SK-N-MC (cell line): ENCODE measurements at regions not wholly inside any gene's neighbourhood (a gene's known extent, or its start where the extent isn't known, plus 50 kb on each side); places are given as distances from the start of the nearest gene placed in this dataset.

Source experiments
- DNase-seq: peaks from one replicate; pipeline ENCODE4 v3.0.0-alpha.2; 2011; ENCODE audit warnings: low read depth, low spot score
- H3K27ac ChIP-seq: fragments of 200-600 bp; sonication (generic); 2 replicates; pipeline ENCODE4 v1.5.1; 2016; ENCODE audit warnings: mixed run types
- H3K36me3 ChIP-seq: fragments of 200-600 bp; sonication (generic); 2 replicates; pipeline ENCODE4 v1.6.1; 2017; ENCODE audit warnings: antibody characterized with exemption, low read length, mixed read lengths; ENCODE audit not compliant: insufficient read depth
- H3K4me3 ChIP-seq: fragments of 200-600 bp; sonication (generic); 2 replicates; pipeline ENCODE4 v1.5.1; 2016
- H3K9ac ChIP-seq: fragments of 200-600 bp; sonication (generic); 2 replicates; pipeline ENCODE4 v1.8.0; 2017; ENCODE audit warnings: mixed run types, mixed read lengths; ENCODE audit not compliant: insufficient read length
- H3K9me3 ChIP-seq: fragments of 200-600 bp; sonication (generic); 2 replicates; pipeline ENCODE4 v1.6.1; 2017; ENCODE audit warnings: low read depth, mild to moderate bottlenecking, antibody characterized with exemption, low read length, moderate library complexity, mixed read lengths
- EZH2 ChIP-seq: fragments of 200-600 bp; sonication (generic); IDR thresholded peaks from one replicate; pipeline ENCODE4 v1.6.1; 2017; ENCODE audit warnings: antibody characterized with exemption
- FOXP2 ChIP-seq: optimal IDR thresholded peaks from 2 replicates; pipeline ENCODE3; 2011; ENCODE audit warnings: mild to moderate bottlenecking, moderate library complexity; ENCODE audit not compliant: insufficient read depth; ENCODE audit errors: extremely low read length, control extremely low read depth
- POLR2AphosphoS5 ChIP-seq: IDR thresholded peaks from 2 replicates; pipeline ENCODE4 v1.6.1; 2012; ENCODE audit warnings: mild to moderate bottlenecking, low read depth, low read length, borderline replicate concordance

GRCh38 chr2:121071034-121071504 lies 213.9 kb downstream of the TFCP2L1 start:
- no peak for DNase-seq
- TF ChIP-seq FOXP2 (no peak), EZH2 (no peak), POLR2AphosphoS5 (no peak)
- H3K9ac ChIP-seq = no peak overlapping the region

GRCh38 chr2:121072784-121073183 lies 212.2 kb downstream of the TFCP2L1 start:
- Histone ChIP-seq H3K9ac (no peak overlapping the region), H3K27ac (no peak overlapping the region), H3K9me3 (no peaks in the 10 kb centered on the region), H3K36me3 (no peaks in the 10 kb centered on the region), H3K4me3 (no peak overlapping the region)
- no peak for DNase-seq
- no peak for TF ChIP-seq EZH2
- no peak for TF ChIP-seq POLR2AphosphoS5
- TF ChIP-seq FOXP2 = no peak

More at GRCh38 chr2:121071034-121071504, 213.9 kb downstream of the TFCP2L1 start:
- H3K9me3 ChIP-seq = no peaks in the 10 kb centered on the region
- no peak overlapping the region for H3K4me3 ChIP-seq
- no peak overlapping the region for H3K27ac ChIP-seq
- H3K36me3 ChIP-seq = no peaks in the 10 kb centered on the region

DNA sequence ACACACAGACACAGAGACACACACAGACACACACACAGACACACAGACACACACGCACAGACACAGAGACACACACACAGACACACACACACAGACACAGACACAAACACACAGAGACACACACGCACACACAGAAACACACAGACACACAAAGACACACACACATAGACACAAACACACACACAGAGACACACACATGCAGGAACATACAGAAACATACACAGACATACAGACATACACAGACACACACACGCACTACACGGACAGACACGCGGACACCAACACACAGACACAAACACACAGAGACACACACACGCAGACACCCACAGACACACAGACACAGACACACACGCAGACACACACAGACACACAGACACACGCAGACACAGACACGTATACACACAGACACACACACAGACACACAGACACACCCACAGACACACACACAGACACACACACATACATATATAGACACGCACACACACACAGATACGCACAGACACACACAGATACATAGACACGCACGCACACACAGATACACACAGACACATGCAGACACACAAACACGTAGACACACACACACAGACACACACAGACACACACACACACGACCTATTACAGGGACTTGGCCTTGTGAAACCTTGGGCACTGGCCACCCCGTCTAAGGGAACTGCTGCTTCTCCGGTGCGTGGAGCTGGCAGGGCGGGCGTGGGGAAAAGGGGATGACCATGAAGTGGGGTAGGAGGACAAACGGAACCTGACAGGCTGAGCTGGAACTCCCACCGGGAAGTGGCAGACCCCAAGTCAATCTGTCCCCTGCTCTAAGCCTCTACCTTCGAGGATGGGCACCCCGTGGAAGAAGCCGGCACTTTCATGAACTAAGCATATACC lies 211.4 kb downstream of the TFCP2L1 start:
- Histone ChIP-seq H3K36me3 (no peaks in the 10 kb centered on the region), H3K9me3 (no peaks in the 10 kb centered on the region), H3K9ac (no peak overlapping the region), H3K4me3 (no peak overlapping the region), H3K27ac (no peak overlapping the region)
- DNase-seq = no peak
- TF ChIP-seq POLR2AphosphoS5 (no peak), EZH2 (no peak), FOXP2 (no peak)

DNA sequence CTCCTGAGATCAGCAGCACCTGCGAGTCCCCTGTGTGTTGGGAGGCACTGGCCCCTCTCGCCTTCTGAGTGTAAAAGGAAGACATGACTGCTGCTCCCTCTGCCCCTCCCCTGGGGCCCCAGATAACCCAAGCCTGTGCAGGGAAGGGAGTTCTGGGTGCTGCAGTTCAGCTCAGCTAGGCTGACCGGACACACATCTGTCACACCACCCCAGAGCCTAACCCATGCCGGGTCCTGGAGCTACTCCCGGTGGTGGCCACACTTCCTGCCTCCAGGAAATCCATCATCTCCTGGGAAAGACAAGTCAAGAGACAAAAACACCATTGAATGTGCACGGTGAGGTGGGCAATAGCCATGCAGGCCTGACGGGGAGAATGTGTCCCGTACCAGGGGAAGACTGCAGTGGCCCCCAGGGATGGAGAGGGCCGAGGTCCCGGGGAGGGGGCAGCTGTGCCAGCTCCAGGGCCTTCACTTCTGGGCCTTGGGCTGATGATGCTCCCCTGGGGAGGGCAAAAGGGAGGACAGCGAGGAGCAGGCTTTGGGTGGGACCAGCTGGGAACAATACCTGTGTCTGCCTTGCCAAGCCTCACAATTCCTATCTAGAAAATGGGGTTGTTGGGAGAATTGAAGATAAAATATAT lies 210.6 kb downstream of the TFCP2L1 start:
- no peak overlapping the region for H3K27ac ChIP-seq
- no peaks in the 10 kb centered on the region for H3K36me3 ChIP-seq
- no peak for DNase-seq
- TF ChIP-seq POLR2AphosphoS5 = no peak
- no peak for TF ChIP-seq EZH2
- TF ChIP-seq FOXP2 = no peak
- no peak overlapping the region for H3K4me3 ChIP-seq
- no peak overlapping the region for H3K9ac ChIP-seq
- H3K9me3 ChIP-seq = no peaks in the 10 kb centered on the region

DNA sequence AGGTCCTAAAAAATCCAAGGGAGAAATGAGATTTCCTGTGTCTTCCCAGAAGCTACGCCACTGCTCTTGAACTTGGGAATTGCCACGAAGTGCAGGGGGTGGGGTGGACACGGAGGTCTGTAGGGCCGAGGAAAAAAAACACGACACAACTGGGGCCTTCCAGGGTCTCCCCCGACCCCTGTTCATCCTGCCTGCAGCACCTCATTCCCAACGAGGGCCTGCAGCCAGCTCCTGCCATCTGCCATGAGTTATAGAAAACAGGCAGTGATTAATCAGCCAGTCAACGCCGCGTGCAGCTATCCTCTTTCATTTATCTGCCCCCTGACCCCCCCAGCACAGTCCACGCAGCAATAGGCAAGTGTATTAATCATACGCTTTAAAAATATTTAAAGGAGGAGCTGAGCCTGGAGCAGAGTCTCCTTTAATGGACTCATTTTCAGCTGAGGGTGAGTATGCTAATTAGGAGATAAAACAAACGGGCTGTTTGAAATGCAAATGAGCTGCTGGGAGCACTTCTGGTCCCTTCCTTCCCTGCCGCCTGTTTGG lies 209.9 kb downstream of the TFCP2L1 start:
- Histone ChIP-seq H3K27ac (peak overlapping the region; percentile 69; the same call in 1 of the 2 replicates), H3K9ac (peak overlapping the region; percentile 60), H3K36me3 (no peaks in the 10 kb centered on the region), H3K9me3 (no peaks in the 10 kb centered on the region), H3K4me3 (peak overlapping the region; percentile 73)
- peak; percentile 84 for DNase-seq
- TF ChIP-seq POLR2AphosphoS5 = peak; percentile 100
- no peak for TF ChIP-seq FOXP2
- no peak for TF ChIP-seq EZH2

- TF ChIP-seq EZH2 (no peak), POLR2AphosphoS5 (no peak), FOXP2 (no peak)
- Histone ChIP-seq H3K4me3 (peak overlapping the region; percentile 73), H3K9ac (peak overlapping the region; percentile 60), H3K36me3 (no peaks in the 10 kb centered on the region), H3K27ac (peak overlapping the region; percentile 69; the same call in 1 of the 2 replicates), H3K9me3 (no peaks in the 10 kb centered on the region)
- no peak for DNase-seq
Measured at GRCh38 chr2:121075641-121076497, 209.1 kb downstream of the TFCP2L1 start.

GRCh38 chr2:121076498-121076820 lies 208.5 kb downstream of the TFCP2L1 start:
- TF ChIP-seq FOXP2 (no peak), EZH2 (no peak), POLR2AphosphoS5 (no peak)
- H3K27ac ChIP-seq = no peak overlapping the region
- H3K4me3 ChIP-seq = no peak overlapping the region
- H3K36me3 ChIP-seq = no peaks in the 10 kb centered on the region
- no peak for DNase-seq
- no peaks in the 10 kb centered on the region for H3K9me3 ChIP-seq
- H3K9ac ChIP-seq = no peak overlapping the region

- Histone ChIP-seq H3K4me3 (no peak overlapping the region), H3K36me3 (no peaks in the 10 kb centered on the region), H3K9ac (no peak overlapping the region), H3K27ac (no peak overlapping the region), H3K9me3 (no peaks in the 10 kb centered on the region)
- DNase-seq = no peak
- no peak for TF ChIP-seq POLR2AphosphoS5
- TF ChIP-seq EZH2 = no peak
- TF ChIP-seq FOXP2 = no peak
Measured at GRCh38 chr2:121076885-121077549, 208.0 kb downstream of the TFCP2L1 start.
